PC-3 (cell line): ENCODE measurements at regions not wholly inside any gene's neighbourhood (a gene's known extent, or its start where the extent isn't known, plus 50 kb on each side); places are given as distances from the start of the nearest gene placed in this dataset.

Experiments
- CTCF ChIP-seq: fragments of 300-600 bp; sonication (generic); conservative IDR thresholded peaks from 2 replicates; pipeline ENCODE4 v1.5.1; 2017; ENCODE audit warnings: antibody characterized with exemption, low read depth, mild to moderate bottlenecking, low read length
- EZH2 ChIP-seq: fragments of 300-600 bp; sonication (generic); IDR thresholded peaks from one replicate; pipeline ENCODE4 v1.6.1; 2017; ENCODE audit warnings: antibody characterized with exemption, mild to moderate bottlenecking, low read length; ENCODE audit not compliant: unreplicated experiment
- EZH2phosphoT487 ChIP-seq: fragments of 300-600 bp; sonication (generic); IDR thresholded peaks from 2 replicates; pipeline ENCODE4 v1.6.1; 2018; ENCODE audit warnings: mild to moderate bottlenecking, antibody characterized with exemption, low read length, borderline replicate concordance

GRCh38 chr1:195185321-195185720 lies 1422.9 kb downstream of the KCNT2 start:
- no peak for TF ChIP-seq CTCF
- TF ChIP-seq EZH2, result no peak
- TF ChIP-seq EZH2phosphoT487, result no peak
